ENCODE measurements at regions not wholly inside any gene's neighbourhood (a gene's known extent, or its start where the extent isn't known, plus 50 kb on each side); places are given as distances from the start of the nearest gene placed in this dataset.

DNA sequence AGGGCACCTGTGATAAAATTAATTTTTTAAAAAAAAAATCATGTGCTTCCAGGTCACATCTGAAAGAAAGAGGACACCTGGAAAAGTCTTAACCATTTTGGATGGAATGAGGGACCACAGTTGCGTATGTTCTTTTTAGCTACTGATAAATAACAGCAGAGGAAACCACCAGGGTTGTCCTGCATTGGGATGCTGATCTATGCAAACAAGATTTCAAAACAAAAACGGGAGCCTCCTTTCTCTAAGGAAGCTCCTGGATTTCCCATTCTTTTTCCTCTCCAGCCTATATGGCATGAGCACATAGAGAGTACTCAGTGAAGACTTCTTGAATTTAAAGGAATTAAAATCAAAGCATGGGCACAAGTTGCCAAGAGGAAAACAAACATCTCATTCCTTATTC, 145.6 kb upstream of the THBS1 start:
- Mint-ChIP-seq H3K27ac (no peak overlapping the region), H3K4me3 (ENCODE audit: low read depth) (no peak overlapping the region), H3K9me3 (ENCODE audit: low read depth) (no peaks in the 10 kb centered on the region), H3K4me1 (ENCODE audit: low read depth) (peaks cover 11% of the 10 kb centered on the region), H3K27me3 (peaks cover 37% of the 10 kb centered on the region), H3K36me3 (ENCODE audit: insufficient read depth) (no peaks in the 10 kb centered on the region)
- no peak for DNase-seq (ENCODE audit: low spot score, unreplicated experiment)
- TF ChIP-seq, protein P1, sequence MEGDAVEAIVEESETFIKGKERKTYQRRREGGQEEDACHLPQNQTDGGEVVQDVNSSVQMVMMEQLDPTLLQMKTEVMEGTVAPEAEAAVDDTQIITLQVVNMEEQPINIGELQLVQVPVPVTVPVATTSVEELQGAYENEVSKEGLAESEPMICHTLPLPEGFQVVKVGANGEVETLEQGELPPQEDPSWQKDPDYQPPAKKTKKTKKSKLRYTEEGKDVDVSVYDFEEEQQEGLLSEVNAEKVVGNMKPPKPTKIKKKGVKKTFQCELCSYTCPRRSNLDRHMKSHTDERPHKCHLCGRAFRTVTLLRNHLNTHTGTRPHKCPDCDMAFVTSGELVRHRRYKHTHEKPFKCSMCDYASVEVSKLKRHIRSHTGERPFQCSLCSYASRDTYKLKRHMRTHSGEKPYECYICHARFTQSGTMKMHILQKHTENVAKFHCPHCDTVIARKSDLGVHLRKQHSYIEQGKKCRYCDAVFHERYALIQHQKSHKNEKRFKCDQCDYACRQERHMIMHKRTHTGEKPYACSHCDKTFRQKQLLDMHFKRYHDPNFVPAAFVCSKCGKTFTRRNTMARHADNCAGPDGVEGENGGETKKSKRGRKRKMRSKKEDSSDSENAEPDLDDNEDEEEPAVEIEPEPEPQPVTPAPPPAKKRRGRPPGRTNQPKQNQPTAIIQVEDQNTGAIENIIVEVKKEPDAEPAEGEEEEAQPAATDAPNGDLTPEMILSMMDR (IDR thresholded peaks at IDR 0.05; ENCODE audit: unreplicated experiment), result no peak

DNA sequence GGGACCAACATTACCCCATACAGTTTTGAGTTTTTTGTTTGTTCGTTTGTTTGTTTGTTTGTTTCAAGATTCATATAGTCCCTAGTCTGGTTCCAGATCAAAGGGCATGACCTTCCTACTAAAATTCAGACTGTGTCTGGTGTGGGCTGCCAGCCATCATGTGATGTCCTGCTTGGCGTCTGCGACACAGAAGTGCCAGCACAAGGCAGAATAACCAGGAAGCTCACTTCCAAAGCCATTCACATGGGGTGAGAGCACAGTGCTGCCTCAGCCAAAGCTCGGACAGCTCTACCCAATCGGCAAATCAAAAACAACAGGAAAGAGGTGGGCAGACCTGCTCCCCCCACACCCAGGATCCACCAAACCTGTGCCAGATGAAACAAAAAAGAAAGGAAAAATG, 142.6 kb upstream of the THBS1 start:
- no peak overlapping the region for H3K4me3 Mint-ChIP-seq (ENCODE audit: low read depth)
- no peaks in the 10 kb centered on the region for H3K9me3 Mint-ChIP-seq (ENCODE audit: low read depth)
- no peak for DNase-seq (ENCODE audit: low spot score, unreplicated experiment)
- H3K36me3 Mint-ChIP-seq (ENCODE audit: insufficient read depth), result no peaks in the 10 kb centered on the region
- no peak overlapping the region for H3K27ac Mint-ChIP-seq
- TF ChIP-seq, protein P1 (IDR thresholded peaks at IDR 0.05; ENCODE audit: unreplicated experiment), result no peak
- H3K4me1 Mint-ChIP-seq (ENCODE audit: low read depth), result peaks cover 10% of the 10 kb centered on the region
- H3K27me3 Mint-ChIP-seq, result peaks cover 36% of the 10 kb centered on the region

DNA sequence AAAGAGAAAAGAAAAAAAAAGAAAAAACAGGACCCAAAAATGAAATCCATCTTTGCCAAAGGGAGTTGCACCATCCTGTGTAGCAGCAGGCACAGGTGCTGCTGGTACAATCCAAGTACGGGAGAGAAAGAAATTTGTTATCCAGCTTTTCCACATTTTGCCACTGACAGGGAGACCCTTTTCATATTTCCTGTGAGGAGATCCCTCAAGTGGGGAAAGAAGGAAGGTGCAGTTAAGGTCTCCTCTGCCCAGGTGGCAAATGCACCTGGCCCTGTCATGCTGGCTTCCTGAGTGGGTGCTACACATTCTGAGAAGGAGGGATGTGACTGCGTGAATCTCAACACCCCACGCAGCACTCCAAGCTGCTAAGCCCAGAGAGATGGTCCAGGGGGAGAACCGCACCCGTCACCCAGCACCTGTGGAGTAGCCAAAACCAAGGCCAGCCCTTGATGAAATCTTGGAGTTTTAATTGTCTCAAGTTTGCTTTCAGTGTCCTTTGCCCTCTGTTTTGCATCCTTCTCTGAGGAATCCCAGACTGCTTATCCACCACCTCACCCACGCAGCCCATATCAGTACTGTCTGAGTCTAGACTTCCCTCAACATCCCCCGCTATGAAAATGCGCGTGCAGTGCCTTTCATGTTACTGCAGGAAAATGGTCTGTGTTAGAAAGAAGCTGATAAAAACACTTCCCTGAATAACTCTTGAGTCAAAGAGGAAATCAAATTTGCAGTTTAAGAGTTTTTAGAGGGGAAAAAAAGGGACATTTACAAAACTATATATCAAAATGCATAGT, 141.9 kb upstream of the THBS1 start:
- Mint-ChIP-seq H3K4me3 (ENCODE audit: low read depth) (no peak overlapping the region), H3K36me3 (ENCODE audit: insufficient read depth) (no peaks in the 10 kb centered on the region), H3K9me3 (ENCODE audit: low read depth) (no peaks in the 10 kb centered on the region), H3K27ac (no peak overlapping the region), H3K4me1 (ENCODE audit: low read depth) (peaks cover 9% of the 10 kb centered on the region), H3K27me3 (peaks cover 32% of the 10 kb centered on the region)
- TF ChIP-seq, protein P1 (IDR thresholded peaks at IDR 0.05; ENCODE audit: unreplicated experiment), result peak; percentile 35
- no peak for DNase-seq (ENCODE audit: low spot score, unreplicated experiment)

DNA sequence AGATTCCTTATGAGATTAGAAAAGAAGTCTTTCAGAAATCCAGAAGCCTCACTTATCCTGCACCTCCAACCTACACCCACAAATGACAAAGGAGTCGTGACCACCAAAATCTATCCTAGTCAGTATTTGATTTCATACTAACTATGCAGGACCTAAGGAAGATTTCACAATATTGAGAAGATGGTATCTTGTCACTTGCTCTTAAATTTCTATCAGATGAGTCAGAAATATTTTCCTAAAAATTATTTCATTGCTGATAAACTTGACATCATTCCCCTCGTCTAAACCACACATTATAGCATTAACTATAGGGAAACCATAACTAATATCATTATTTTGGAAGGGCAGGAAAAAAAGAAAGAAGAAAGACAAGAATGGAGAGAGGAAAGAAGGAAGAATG, 138.0 kb upstream of the THBS1 start:
- Mint-ChIP-seq H3K27ac (no peak overlapping the region), H3K36me3 (ENCODE audit: insufficient read depth) (no peaks in the 10 kb centered on the region), H3K27me3 (peaks cover 21% of the 10 kb centered on the region), H3K4me1 (ENCODE audit: low read depth) (no peaks in the 10 kb centered on the region), H3K9me3 (ENCODE audit: low read depth) (no peaks in the 10 kb centered on the region), H3K4me3 (ENCODE audit: low read depth) (no peak overlapping the region)
- TF ChIP-seq, protein P1 (IDR thresholded peaks at IDR 0.05; ENCODE audit: unreplicated experiment), result no peak
- no peak for DNase-seq (ENCODE audit: low spot score, unreplicated experiment)

DNA sequence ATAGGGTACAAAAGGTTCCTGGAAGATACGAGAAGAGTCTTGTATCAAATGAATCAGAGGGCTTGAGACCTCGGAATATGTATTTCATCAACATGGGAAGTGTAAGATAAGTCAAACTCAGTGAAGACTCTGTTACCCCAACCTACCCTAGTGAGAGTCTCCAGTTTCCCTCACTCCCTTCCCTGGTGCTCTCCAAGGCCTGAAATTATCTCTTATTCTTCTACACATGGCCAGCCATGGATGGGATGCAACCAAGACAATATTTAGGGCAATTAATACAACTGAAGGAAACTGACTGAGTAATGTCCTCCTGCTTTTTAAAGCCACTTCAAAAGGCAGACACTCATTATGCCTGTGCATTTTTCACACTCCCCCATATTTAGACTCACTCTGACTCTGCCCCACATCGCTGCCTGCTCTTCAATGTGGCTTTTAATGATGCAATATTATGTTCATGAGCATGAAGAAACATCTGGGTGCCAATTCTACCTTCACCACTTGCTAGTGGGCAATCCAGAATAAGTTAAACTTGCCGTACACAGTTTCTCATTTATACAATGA, 137.1 kb upstream of the THBS1 start:
- Mint-ChIP-seq H3K36me3 (ENCODE audit: insufficient read depth) (no peaks in the 10 kb centered on the region), H3K4me3 (ENCODE audit: low read depth) (no peak overlapping the region), H3K27ac (no peak overlapping the region), H3K27me3 (peaks cover 16% of the 10 kb centered on the region), H3K4me1 (ENCODE audit: low read depth) (no peaks in the 10 kb centered on the region), H3K9me3 (ENCODE audit: low read depth) (no peaks in the 10 kb centered on the region)
- DNase-seq (ENCODE audit: low spot score, unreplicated experiment), result no peak
- TF ChIP-seq, protein P1 (IDR thresholded peaks at IDR 0.05; ENCODE audit: unreplicated experiment), result no peak

Data from progenitor cell of endocrine pancreas (in vitro differentiated cells).